GM19467 (cell line): ENCODE measurements at regions not wholly inside any gene's neighbourhood (a gene's known extent, or its start where the extent isn't known, plus 50 kb on each side); places are given as distances from the start of the nearest gene placed in this dataset.
"Not testable (repeated sequence)": the region's sequence is repeated elsewhere in the genome, so short reads cannot be mapped to it uniquely, and the experiment has no call there.

ENCODE experiments used
- ATAC-seq: cut with Tn5 transposase; IDR thresholded peaks from one replicate; pipeline ENCODE4 v1.9.1; 2021; ENCODE audit warnings: mild to moderate bottlenecking, moderate library complexity; ENCODE audit not compliant: unreplicated experiment

- ATAC-seq = no peak
These were observed 58.0 kb downstream of the CGGBP1 start for GRCh38 chr3:88000853-88001252.

GRCh38 chr3:87997966-87998365 is 60.8 kb downstream of the CGGBP1 start:
- no peak for ATAC-seq

GRCh38 chr3:87997298-87997697 is 61.5 kb downstream of the CGGBP1 start:
- peak; percentile 93 for ATAC-seq

- peak; percentile 2 for ATAC-seq
These were observed 61.9 kb downstream of the CGGBP1 start for GRCh38 chr3:87996882-87997281.

- ATAC-seq = no peak
These were observed 65.2 kb downstream of the CGGBP1 start for GRCh38 chr3:87993566-87993965.

- no peak for ATAC-seq
These were observed 70.9 kb downstream of the CGGBP1 start for GRCh38 chr3:87987952-87988351.

- ATAC-seq = no peak
These were observed 76.4 kb downstream of the CGGBP1 start for GRCh38 chr3:87982421-87982820.

GRCh38 chr3:87979527-87979926 is 79.3 kb downstream of the CGGBP1 start:
- no peak for ATAC-seq

GRCh38 chr3:87977765-87978164 is 81.0 kb downstream of the CGGBP1 start:
- ATAC-seq = no peak

- no peak for ATAC-seq
These were observed 83.1 kb downstream of the CGGBP1 start for GRCh38 chr3:87975716-87976115.

GRCh38 chr3:87973906-87974305 is 84.9 kb downstream of the CGGBP1 start:
- no peak for ATAC-seq

- no peak for ATAC-seq
These were observed 89.2 kb downstream of the CGGBP1 start for GRCh38 chr3:87969620-87970019.

GRCh38 chr3:87968668-87969067 is 90.1 kb downstream of the CGGBP1 start:
- ATAC-seq = no peak

GRCh38 chr3:87958289-87958688 is 100.5 kb downstream of the CGGBP1 start:
- ATAC-seq = no peak

- ATAC-seq = no peak
These were observed 101.2 kb downstream of the CGGBP1 start for GRCh38 chr3:87957575-87957974.

GRCh38 chr3:87949879-87950208 is 109.0 kb downstream of the CGGBP1 start:
- ATAC-seq = no peak

GRCh38 chr3:87949189-87949878 is 109.5 kb downstream of the CGGBP1 start:
- ATAC-seq = peak; percentile 88

GRCh38 chr3:87946007-87946406 is 112.8 kb downstream of the CGGBP1 start:
- ATAC-seq = not testable (repeated sequence)

- ATAC-seq = not testable (repeated sequence)
These were observed 116.5 kb downstream of the CGGBP1 start for GRCh38 chr3:87942256-87942655.

GRCh38 chr3:87924485-87924884 is 134.3 kb downstream of the CGGBP1 start:
- no peak for ATAC-seq

GRCh38 chr3:87920549-87920948 is 138.3 kb downstream of the CGGBP1 start:
- ATAC-seq = no peak

- no peak for ATAC-seq
These were observed 157.7 kb downstream of the CGGBP1 start for GRCh38 chr3:87901141-87901540.

- no peak for ATAC-seq
These were observed 158.7 kb downstream of the CGGBP1 start for GRCh38 chr3:87900061-87900460.
